Sigmoid colon (tissue), 6 donors: ENCODE measurements at regions not wholly inside any gene's neighbourhood (a gene's known extent, or its start where the extent isn't known, plus 50 kb on each side); places are given as distances from the start of the nearest gene placed in this dataset.

ENCODE experiments used
- DNase-seq: peaks from one replicate; pipeline ENCODE4 v3.0.0-alpha.2; 2019
- H3K27ac ChIP-seq, 4 donors: fragments of 200-600 bp; sonication (generic); one replicate each; pipeline ENCODE4 v1.5.1; 2016 to 2019; ENCODE audit warnings: mild to moderate bottlenecking in 1 of 4
- H3K27me3 ChIP-seq, 3 donors: fragments of 200-600 bp; sonication (generic); one replicate each; pipeline ENCODE4 v1.5.1; 2019; ENCODE audit warnings: mild to moderate bottlenecking in 1 of 3
- H3K36me3 ChIP-seq, 4 donors: fragments of 200-600 bp; sonication (generic); one replicate each; pipeline ENCODE4 v1.5.1; 2016 to 2019
- H3K4me1 ChIP-seq, 4 donors: fragments of 200-600 bp; sonication (generic); one replicate each; pipeline ENCODE4 v1.5.1; 2017 to 2019
- H3K4me3 ChIP-seq, 4 donors: fragments of 200-600 bp; sonication (generic); one replicate each; pipeline ENCODE4 v1.5.1; 2017 to 2019; ENCODE audit warnings: mild to moderate bottlenecking in 2 of 4, moderate library complexity in 1 of 4
- H3K9me3 ChIP-seq, 4 donors: fragments of 200-600 bp in 3 of 4; sonication (generic) in 3 of 4; one replicate each; pipeline versions ENCODE4 v1.5.1 to v1.6.1; 2013 to 2019
- CTCF ChIP-seq, 4 experiments: fragments of 450-650 bp in 3 of 4; fragments of 200-600 bp in 1 of 4; IDR thresholded peaks; one replicate each; pipeline ENCODE4 v1.5.1; 2016 to 2019; ENCODE audit warnings: antibody characterized with exemption in 4 of 4, mild to moderate bottlenecking in 3 of 4, moderate library complexity in 2 of 4
- EP300 ChIP-seq, 4 donors: sonication (generic); formaldehyde crosslinking; IDR thresholded peaks; one replicate each; pipeline ENCODE4 v1.6.1; 2017; ENCODE audit warnings: antibody characterized with exemption in 4 of 4
- POLR2A ChIP-seq, 2 donors: fragments of 450-650 bp; IDR thresholded peaks; one replicate each; pipeline ENCODE4 v1.6.1; 2016; ENCODE audit warnings: antibody characterized with exemption in 2 of 2, mild to moderate bottlenecking in 2 of 2, moderate library complexity in 2 of 2
- POLR2AphosphoS5 ChIP-seq, 4 donors: sonication (generic); formaldehyde crosslinking; IDR thresholded peaks; one replicate each; pipeline ENCODE4 v1.6.1; 2017; ENCODE audit warnings: antibody characterized with exemption in 4 of 4
- WGBS, 2 donors: extraction: QIAGEN DNeasy Blood & Tissue Kit; methylation state at CpG; one replicate each; pipeline ENCODE4 v1.1.7; 2013; 5-methylcytosine and 5-hydroxymethylcytosine counted together
- intact Hi-C: fragments of 100-400 bp; cut with DNase I; formaldehyde crosslinking; loops from one replicate; pipeline ENCODE4 v1.15.1; 2023
- donor health status: healthy with polysubstance abuse.
- donor health status: healthy.

GRCh38 chrX:76977452-76977851 is 469.7 kb upstream of the FGF16 start:
- no peaks in the 10 kb centered on the region for H3K9me3 ChIP-seq
- 23 to 64% methylated on average over 2 of the region's 2 CpGs for WGBS, 2 donors
- no peak for DNase-seq
- no peaks in the 10 kb centered on the region for H3K27me3 ChIP-seq
- no peaks in the 10 kb centered on the region for H3K36me3 ChIP-seq
- no peaks in the 10 kb centered on the region for H3K4me1 ChIP-seq
- no peak overlapping the region for H3K4me3 ChIP-seq
- no peak overlapping the region for H3K27ac ChIP-seq
- TF ChIP-seq POLR2A (IDR thresholded peaks at IDR 0.05) (no peak), CTCF (IDR thresholded peaks at IDR 0.05) (no peak), POLR2AphosphoS5 (IDR thresholded peaks at IDR 0.05) (no peak), EP300 (IDR thresholded peaks at IDR 0.05) (no peak)
- intact Hi-C loops: no loop called here

DNA sequence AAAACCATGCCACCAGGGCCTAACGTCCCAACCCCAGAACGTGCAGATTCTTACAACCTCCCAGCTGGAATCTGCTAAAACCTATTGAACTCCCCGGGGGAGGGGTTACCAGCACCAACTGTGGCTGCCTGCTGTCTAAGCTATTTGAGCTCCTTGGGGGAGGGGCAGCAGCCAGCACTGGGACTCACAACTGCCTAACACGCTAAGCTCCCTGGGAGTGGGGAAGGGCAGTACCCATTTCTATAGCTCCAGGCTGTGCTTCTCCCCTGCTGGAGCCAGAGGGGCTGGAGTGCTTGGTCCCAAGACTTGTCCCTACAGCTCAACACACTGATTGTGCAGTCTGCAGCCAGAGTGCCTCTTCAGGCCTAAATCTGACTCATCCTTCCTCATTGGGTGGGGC is 459.8 kb upstream of the FGF16 start:
- WGBS, 2 donors: 47 to 57% methylated on average over 4 of the region's 4 CpGs
- no peaks in the 10 kb centered on the region for H3K36me3 ChIP-seq
- no peak overlapping the region for H3K4me3 ChIP-seq
- H3K9me3 ChIP-seq: no peaks in the 10 kb centered on the region
- TF ChIP-seq EP300 (IDR thresholded peaks at IDR 0.05) (no peak), POLR2AphosphoS5 (IDR thresholded peaks at IDR 0.05) (no peak), CTCF (IDR thresholded peaks at IDR 0.05) (no peak), POLR2A (IDR thresholded peaks at IDR 0.05) (no peak)
- no peaks in the 10 kb centered on the region for H3K4me1 ChIP-seq
- DNase-seq: no peak
- no peak overlapping the region for H3K27ac ChIP-seq
- no peaks in the 10 kb centered on the region for H3K27me3 ChIP-seq
- intact Hi-C loops: no loop called here

GRCh38 chrX:76996641-76997040 is 450.5 kb upstream of the FGF16 start:
- 95 to 96% methylated on average over 9 of the region's 9 CpGs for WGBS, 2 donors
- no peak overlapping the region for H3K4me3 ChIP-seq
- intact Hi-C loops: no loop called here
- H3K36me3 ChIP-seq: no peaks in the 10 kb centered on the region
- no peak overlapping the region for H3K27ac ChIP-seq
- no peak for DNase-seq
- TF ChIP-seq CTCF (IDR thresholded peaks at IDR 0.05) (no peak), POLR2AphosphoS5 (IDR thresholded peaks at IDR 0.05) (no peak), EP300 (IDR thresholded peaks at IDR 0.05) (no peak), POLR2A (IDR thresholded peaks at IDR 0.05) (no peak)
- no peaks in the 10 kb centered on the region for H3K27me3 ChIP-seq
- H3K4me1 ChIP-seq: no peaks in the 10 kb centered on the region
- H3K9me3 ChIP-seq: no peaks in the 10 kb centered on the region

GRCh38 chrX:77003530-77003929 is 443.7 kb upstream of the FGF16 start:
- Histone ChIP-seq H3K27ac (no peak overlapping the region), H3K4me3 (no peak overlapping the region)

More at GRCh38 chrX:77003530-77003929, 443.7 kb upstream of the FGF16 start:
- intact Hi-C loops: no loop called here
- TF ChIP-seq POLR2AphosphoS5 (IDR thresholded peaks at IDR 0.05): no peak
- TF ChIP-seq EP300 (IDR thresholded peaks at IDR 0.05): no peak
- no peak for TF ChIP-seq CTCF (IDR thresholded peaks at IDR 0.05)
- TF ChIP-seq POLR2A (IDR thresholded peaks at IDR 0.05): no peak
- WGBS, 2 donors: 86 to 87% methylated on average over 1 of the region's 1 CpG
- no peak for DNase-seq
- Histone ChIP-seq H3K27me3 (no peaks in the 10 kb centered on the region), H3K36me3 (no peaks in the 10 kb centered on the region), H3K4me1 (no peaks in the 10 kb centered on the region), H3K9me3 (no peaks in the 10 kb centered on the region)
